ENCODE measurements at regions not wholly inside any gene's neighbourhood (a gene's known extent, or its start where the extent isn't known, plus 50 kb on each side); places are given as distances from the start of the nearest gene placed in this dataset.

GRCh38 chr19:29012457-29012856 lies 200.5 kb downstream of the UQCRFS1 start:
- no peak for TF ChIP-seq ZNF263 (CRISPR knock-in tag; IDR thresholded peaks at IDR 0.05; ENCODE audit: low read depth)
- no peak for TF ChIP-seq USF1 (CRISPR knock-in tag; IDR thresholded peaks at IDR 0.05)
- TF ChIP-seq CBFB (CRISPR knock-in tag; IDR thresholded peaks at IDR 0.05; ENCODE audit: low read depth): no peak
- no peak for TF ChIP-seq ESRRA (CRISPR knock-in tag; IDR thresholded peaks at IDR 0.05; ENCODE audit: borderline replicate concordance)
- TF ChIP-seq ZBTB21 (CRISPR knock-in tag; IDR thresholded peaks at IDR 0.05; ENCODE audit: borderline replicate concordance): no peak
- TF ChIP-seq, protein P1, sequence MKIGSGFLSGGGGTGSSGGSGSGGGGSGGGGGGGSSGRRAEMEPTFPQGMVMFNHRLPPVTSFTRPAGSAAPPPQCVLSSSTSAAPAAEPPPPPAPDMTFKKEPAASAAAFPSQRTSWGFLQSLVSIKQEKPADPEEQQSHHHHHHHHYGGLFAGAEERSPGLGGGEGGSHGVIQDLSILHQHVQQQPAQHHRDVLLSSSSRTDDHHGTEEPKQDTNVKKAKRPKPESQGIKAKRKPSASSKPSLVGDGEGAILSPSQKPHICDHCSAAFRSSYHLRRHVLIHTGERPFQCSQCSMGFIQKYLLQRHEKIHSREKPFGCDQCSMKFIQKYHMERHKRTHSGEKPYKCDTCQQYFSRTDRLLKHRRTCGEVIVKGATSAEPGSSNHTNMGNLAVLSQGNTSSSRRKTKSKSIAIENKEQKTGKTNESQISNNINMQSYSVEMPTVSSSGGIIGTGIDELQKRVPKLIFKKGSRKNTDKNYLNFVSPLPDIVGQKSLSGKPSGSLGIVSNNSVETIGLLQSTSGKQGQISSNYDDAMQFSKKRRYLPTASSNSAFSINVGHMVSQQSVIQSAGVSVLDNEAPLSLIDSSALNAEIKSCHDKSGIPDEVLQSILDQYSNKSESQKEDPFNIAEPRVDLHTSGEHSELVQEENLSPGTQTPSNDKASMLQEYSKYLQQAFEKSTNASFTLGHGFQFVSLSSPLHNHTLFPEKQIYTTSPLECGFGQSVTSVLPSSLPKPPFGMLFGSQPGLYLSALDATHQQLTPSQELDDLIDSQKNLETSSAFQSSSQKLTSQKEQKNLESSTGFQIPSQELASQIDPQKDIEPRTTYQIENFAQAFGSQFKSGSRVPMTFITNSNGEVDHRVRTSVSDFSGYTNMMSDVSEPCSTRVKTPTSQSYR (CRISPR knock-in tag; IDR thresholded peaks at IDR 0.05): no peak
- TF ChIP-seq, protein P2, sequence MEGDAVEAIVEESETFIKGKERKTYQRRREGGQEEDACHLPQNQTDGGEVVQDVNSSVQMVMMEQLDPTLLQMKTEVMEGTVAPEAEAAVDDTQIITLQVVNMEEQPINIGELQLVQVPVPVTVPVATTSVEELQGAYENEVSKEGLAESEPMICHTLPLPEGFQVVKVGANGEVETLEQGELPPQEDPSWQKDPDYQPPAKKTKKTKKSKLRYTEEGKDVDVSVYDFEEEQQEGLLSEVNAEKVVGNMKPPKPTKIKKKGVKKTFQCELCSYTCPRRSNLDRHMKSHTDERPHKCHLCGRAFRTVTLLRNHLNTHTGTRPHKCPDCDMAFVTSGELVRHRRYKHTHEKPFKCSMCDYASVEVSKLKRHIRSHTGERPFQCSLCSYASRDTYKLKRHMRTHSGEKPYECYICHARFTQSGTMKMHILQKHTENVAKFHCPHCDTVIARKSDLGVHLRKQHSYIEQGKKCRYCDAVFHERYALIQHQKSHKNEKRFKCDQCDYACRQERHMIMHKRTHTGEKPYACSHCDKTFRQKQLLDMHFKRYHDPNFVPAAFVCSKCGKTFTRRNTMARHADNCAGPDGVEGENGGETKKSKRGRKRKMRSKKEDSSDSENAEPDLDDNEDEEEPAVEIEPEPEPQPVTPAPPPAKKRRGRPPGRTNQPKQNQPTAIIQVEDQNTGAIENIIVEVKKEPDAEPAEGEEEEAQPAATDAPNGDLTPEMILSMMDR (IDR thresholded peaks at IDR 0.05): no peak
- TF ChIP-seq TP53 (CRISPR knock-in tag; IDR thresholded peaks at IDR 0.05): no peak
- no peak for TF ChIP-seq NFYB (CRISPR knock-in tag; conservative IDR thresholded peaks at IDR 0.05; ENCODE audit: low read depth)

Data from WTC11 (cell line).